GM18526 (cell line): ENCODE measurements at regions not wholly inside any gene's neighbourhood (a gene's known extent, or its start where the extent isn't known, plus 50 kb on each side); places are given as distances from the start of the nearest gene placed in this dataset.

Source experiments
- POLR2A ChIP-seq: IDR thresholded peaks from 3 replicates; pipeline ENCODE4 v1.6.1; 2011; ENCODE audit not compliant: insufficient read length; ENCODE audit errors: extremely low read depth

DNA sequence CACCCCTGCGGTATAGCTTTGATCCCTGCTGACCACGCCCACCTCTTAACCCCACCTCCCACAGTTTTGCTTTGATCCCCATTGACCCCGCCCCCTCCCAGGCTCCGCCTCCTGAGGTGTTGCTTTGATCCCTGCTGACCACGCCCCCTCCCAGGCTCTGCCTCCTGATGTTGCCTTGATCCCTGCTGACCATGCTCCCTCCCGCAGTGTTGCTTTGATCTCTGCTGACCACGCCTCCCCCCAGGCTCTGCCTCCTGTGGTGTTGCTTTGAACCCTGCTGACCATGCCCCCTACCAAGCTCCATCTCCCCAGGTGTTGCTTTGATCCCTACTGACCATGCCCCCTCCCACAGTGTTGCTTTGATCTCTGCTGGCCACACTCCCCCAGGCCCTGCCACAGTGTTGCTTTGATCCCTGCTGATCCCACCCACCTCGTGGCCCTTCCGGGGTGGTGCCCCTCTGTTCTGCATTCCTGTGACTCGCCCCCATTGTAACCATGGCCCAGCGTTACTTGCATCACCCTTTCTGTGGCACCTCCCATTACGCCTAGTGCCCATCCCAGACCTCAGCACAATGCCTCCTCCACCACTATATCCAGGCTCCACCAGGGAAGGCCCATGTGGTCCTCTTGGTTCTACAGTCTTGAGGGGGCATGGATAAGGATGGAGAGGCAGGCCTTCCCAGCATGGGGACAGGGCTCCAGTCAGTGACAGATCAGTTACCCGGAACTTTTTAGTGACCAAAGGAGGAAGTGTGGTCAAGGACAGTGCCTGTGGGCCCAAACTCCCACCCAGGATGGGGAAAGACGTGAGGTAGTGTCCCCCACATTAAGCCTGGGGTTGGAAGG, 70.8 kb downstream of the ADRA2C start:
- no peak for TF ChIP-seq POLR2A

DNA sequence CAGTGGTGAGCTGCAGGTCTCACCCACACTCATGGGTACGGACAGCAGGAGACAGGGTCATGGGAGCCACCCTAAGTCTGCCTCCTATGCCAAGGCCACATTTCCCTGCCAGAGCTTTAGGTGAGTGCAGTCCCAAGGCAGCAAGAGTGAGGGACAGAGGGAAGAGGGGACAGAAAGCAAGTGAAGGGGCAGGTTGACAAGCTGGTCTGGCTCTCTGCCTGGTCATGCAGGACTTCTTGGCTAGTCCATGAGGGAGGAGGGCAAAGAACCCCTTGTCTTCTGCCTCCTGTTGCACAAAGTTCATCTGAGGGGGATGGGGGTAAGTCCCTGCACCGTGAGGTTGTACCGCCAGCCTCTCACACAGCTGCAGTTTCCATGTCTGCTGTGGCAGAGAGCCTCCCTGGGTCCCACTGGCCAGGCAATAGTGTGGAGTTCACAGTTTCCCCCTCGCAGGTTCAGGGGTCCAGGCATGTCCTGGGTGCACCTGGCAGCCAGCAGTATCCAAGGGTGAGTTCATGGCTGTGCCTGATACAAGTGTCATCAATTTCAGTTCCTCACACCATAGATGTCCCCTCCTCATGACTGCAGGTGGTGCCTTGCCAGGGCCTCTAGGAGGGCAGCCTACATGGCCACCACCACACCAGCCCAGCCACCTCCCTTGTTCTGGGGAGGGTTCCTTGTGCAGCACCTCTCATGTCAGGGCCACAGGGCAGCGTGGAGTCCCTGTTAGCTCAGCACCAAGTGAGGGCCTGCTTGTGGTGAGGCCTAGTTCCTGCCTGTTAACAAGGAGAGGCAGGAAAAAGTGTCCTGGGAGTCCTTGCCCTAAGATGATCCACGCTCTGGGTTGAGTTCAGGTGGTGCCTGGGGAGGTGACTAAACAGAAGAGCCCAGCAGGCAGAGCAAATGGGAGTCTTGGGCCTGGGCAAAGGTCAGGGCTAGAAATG, 72.5 kb downstream of the ADRA2C start:
- no peak for TF ChIP-seq POLR2A

DNA sequence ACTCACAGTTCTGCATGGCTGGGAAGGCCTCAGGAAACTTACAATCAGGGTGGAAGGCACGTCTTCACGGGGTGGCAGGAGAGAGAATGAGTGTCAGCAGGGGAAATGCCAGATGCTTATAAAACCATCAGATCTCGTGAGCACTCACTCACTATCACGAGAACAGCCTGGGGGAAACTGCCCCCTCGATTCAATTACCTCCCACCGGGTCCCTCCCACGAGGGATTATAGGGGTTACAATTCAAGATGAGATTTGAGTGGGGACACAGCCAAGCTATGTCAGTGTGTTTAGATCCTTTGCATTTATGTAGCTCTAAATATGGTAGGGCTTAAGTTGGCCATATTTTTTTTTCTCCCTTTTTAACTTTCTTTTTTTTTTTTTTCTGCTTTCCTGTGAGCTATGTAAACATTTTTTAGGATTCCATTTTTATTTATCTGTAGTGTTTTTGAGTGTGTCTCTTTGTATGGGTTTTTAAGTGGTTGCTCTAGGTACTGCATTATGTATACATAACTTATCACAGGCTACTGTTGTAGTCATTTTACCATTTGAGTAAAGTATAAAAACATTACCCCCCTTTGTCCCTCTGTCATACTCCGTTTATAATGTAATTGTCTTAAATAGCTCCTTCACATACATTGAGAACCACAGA, 79.0 kb downstream of the ADRA2C start:
- no peak for TF ChIP-seq POLR2A

DNA sequence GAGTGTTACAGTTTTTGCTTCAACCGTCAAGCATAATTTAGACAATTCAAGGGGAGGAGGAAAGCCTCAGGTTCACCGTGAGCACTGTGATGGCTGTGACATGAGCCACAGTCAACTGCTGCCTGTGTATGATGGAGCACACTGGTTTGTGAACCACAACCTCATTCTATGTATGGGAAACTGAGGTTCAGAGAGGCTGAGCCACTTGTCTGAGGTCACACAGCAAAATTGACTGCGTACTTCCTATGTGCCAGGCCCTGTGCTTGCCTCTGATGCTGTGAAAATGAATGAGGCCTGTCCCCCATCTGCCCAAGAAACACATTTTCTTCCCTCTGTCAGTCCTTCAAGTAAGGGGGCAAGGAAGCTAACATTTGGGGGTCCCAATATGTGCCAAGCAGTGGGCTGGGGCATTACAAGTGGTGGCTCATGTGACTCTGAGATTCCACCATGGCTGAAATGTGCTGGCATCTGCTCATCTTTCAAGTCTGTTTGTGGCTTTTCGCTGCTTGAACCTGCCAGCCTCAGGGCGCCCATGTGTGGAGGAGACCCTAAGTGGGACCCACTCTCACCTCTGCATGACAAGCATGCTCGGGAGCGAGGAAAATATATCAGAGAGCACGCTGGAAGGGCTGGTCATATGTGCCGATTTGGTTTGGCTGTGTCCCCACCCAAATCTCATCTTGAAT, 79.7 kb downstream of the ADRA2C start:
- TF ChIP-seq POLR2A, result no peak

DNA sequence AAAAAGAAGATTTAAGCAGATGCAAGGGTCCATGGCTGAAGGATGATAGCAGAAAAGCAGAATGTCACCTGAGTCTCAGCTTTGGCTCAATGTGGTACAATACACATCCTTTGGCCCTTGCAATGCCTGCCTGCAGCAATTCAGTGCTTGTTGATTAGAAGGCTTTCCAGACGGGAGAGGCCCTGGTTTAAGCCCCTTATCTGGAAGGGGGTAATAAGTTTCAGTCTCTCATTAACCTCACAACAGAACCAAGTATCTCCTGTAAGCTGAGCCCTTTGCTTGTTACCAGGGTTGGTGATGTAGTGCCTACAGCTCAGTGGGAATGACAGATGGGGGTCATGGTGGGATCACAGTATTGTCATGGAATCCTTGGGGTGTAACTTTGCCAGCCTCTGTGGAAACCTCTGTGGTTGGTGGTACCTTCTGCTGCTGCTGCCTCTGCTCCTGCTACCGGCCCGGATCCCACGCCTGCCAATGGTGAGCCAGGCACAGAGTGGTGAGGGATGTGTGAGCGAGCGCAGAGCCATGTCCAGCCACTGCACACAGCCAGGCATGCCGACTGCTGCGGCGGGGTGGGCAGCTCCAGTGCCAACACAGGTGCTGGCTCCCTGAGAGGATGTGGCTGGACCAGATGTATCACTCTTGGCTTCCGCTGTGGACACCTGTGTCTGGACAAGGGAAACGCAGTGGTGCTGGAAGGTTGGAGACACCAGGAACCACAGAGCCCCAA, 81.2 kb downstream of the ADRA2C start:
- no peak for TF ChIP-seq POLR2A

DNA sequence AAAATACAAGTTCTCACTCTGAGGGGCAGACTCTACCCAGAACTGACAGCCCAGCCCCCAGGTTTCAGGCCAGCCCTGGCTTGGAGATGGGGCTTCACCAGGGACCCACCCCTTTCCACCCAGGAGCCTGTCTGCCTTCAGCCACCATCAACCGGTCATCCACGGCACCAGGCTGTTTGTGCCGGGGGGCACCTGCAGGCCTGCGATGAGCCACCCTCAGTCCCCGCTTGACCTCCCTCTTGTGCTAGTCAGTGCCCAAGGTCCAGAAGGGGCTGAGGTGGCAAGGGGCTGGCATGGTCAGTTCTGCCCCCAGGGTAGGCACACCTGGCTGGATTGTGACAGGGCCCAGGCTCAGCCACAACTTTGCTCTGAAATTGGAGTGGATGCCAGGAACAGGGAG, 82.1 kb downstream of the ADRA2C start:
- TF ChIP-seq POLR2A, result no peak

DNA sequence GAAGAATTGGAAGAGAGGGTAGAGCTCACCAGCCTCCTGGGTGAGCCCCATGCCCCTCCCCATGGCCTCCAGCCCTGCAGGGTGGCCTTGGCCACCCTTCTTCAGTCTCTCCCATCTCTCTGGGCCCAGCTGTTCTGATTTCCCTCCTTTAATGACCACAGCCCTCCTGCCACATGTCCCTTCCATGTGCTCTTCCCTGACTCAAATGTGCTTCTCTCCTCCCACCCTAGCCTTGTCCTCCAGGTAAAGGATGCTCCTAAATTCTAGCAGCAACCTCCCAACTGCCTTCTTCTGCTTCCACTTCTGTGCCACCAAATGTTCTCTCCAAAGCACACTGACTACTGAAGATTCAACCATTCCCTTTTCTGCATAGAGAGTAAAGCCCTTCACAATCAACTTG, 83.0 kb downstream of the ADRA2C start:
- TF ChIP-seq POLR2A, result no peak

DNA sequence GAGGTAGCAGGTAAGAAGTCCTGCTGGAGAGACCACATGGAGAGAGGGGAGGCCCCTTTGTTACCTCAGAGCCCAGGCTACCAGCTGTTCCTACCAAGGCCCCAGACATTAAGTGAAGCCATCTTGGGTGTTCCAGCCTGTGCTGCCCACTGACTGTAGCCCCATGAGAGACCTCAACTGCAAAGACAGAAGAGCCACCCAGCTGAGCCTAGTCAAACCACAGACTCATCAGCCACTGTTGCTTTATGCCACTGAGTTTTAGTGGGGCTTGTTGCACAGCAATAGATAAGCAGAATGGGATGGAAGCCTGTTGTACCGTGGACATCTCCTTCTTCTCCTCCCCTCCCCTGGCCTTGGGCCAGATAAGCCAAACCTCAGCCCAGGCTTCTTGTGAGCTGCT, 83.9 kb downstream of the ADRA2C start:
- no peak for TF ChIP-seq POLR2A

DNA sequence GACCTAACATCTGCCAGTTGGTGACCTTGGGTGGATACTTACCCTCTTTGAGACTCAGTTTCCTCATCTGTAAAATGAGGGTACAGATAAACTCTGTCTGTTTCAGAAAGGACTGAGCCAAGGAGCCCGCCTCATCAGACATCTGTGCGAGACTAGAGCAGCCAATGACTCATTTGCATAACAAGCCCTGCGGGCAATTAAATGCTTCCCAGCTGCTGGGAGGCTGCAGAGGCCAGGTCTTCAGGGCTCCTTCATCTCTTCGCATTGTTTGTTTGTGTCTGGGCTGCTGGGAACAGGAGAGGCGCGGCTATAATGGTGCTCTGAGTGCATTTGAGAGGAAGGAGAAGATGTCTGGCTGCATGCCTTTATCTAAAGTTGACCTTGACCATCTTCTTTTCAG, 85.0 kb downstream of the ADRA2C start:
- no peak for TF ChIP-seq POLR2A

DNA sequence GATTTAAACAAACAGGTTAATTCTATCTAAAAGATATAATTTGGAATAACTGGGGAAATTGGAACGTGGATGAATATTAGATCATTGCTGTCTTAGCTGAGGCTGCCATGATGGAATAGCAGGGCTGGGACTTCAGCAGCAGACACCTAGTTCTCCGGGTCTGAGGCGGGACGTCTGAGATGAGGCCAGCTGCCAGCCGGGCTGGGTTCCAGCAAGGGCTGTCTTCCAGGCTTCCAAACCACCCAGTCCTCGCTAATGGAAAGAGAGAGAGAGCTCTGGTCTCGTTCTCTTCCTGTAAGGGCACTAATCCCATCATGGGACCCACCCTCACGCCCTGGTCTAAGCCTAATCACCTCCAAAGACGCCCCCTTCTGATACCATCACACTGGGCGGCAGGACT, 85.7 kb downstream of the ADRA2C start:
- no peak for TF ChIP-seq POLR2A

DNA sequence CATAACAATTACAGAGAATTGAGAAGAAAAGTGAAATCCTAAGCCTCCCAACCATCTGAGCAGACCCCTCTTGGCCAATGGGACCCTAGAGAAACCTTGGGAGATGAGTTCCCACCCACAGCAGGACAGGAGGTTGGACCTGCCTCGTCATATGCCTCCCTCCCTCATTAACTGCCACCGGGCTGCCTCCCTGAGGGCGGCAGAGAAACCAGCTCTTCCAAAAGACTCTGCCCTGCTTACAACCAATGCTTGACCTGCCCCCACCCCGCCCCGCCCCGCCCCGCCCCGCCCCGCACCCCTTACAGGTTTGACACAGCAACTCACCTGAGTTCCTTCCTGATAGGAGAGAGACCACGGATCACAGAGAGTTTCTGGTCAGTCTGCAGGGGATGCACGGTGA, 86.1 kb downstream of the ADRA2C start:
- no peak for TF ChIP-seq POLR2A

DNA sequence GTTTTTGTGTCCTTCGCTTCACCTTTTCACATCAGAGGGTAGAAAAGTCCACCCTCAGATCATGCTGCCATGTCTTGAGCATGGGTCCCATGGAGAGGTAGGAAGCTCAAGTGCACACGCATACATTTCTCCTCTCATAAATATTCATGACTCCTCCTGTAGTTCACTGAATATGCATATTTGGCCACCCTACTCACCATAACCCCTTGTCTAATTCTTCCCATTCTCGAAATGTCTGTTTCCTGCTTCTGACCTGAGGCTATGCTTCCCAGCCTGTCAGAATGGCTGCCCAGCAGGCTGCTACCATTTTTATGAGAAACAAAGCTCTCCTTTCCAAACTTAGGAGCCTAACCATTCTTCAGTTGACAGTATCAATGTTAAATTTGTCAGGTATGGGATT, 86.5 kb downstream of the ADRA2C start:
- no peak for TF ChIP-seq POLR2A

DNA sequence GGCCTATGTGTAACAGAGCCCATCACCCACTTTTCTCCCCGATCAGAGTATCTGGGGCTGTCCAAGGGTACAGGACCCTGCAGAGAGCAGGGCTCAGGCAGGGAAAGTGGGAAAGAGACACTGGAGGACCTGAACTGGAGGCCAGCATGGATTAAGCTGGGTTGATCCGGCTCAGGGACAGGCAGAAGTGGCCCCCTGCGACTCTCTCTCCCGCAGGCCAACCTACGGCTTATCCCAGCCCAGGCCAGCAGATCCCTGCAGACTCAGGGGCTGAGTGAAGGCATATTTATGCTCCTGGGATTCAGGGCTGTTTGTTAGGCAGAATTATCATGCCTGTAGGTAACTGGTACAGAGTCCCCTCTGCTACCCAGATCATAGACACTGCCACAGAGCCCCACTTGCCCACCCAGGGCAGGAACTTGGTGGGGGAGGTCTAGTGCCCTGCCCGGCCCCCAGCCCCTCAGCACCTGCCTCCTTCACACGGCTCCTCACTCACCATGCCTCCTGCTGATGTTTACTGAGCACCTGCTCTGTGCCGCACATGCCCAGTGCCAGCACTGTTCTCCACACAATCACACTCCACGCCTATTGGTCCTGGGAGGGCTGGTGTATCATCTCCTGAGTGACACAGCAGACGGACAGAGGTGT, 87.3 kb downstream of the ADRA2C start:
- TF ChIP-seq POLR2A, result no peak

DNA sequence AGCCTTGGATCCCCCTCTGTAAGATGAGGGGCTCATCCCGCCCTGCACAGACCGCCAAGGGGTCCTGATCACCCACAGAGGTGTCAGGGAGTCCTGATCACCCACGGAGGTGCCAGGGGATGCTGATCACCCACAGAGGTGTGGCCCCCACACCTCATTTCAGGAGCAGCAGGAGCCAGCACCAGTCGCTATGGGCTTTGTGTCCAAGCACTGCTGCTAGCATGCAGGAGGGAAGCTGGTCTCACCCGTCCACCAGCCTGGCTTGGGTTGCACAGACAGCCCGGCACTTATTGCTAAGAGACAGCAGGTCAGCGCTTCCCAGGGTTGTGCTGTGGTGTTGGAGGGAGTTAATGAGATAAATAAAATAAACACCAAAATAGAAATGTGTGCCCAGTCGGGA, 88.5 kb downstream of the ADRA2C start:
- TF ChIP-seq POLR2A, result no peak

DNA sequence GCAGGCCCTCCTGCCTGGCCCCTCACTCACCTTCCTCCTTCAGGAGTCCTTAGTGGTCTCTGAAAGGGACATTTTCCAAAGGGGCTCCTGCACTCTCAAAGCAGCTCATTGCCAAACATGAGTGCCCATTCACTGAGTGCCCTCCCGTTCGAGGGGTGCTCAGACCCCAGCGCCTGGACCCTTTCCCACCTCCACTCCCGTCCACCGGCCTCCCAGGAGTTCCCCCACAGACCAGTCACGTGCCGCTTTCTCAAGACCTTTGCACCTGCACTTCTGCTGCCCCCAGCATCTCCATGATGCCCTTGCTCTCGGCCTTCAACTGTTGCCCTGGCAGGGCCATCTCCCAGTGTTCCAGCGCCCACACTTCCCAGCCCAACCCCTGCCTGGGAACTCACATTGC, 89.5 kb downstream of the ADRA2C start:
- no peak for TF ChIP-seq POLR2A
